Activated CD4-positive, alpha-beta T cell treated with anti-CD3 and anti-CD28 coated beads, Interleukin-2, amount 50 U/mL, for 24 hours (primary cell): ENCODE measurements at regions not wholly inside any gene's neighbourhood (a gene's known extent, or its start where the extent isn't known, plus 50 kb on each side); places are given as distances from the start of the nearest gene placed in this dataset.
"Not testable (repeated sequence)": the region's sequence is repeated elsewhere in the genome, so short reads cannot be mapped to it uniquely, and the experiment has no call there.

Source experiments
- DNase-seq, 2 donors: peaks; one replicate each; pipeline ENCODE4 v3.0.0-alpha.2; 2020; ENCODE audit warnings: low read depth in 1 of 2, low spot score in 1 of 2

DNA sequence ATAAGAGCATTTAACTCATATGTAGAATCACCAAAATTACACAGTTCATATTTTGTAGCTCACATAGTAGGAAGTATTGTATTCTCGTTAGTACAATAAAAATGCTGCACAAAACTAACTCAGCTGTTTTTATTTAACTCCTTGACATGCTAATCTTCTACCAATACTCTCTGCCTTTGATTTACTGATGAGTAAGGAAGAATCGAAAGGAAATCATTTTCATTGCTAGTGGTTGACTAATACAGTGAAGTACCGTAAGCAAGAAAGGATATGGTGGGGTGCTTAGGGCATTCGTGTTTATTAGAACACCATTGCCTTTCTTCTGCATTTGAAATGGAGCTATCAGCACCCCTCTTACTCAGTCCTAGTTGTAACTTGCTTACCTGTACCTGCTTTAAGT is 1239.1 kb upstream of the TENM3 start:
- no peak for DNase-seq

- no peak for DNase-seq
Observed at GRCh38 chr4:181006499-181007260, 1236.5 kb upstream of the TENM3 start.

GRCh38 chr4:181007751-181008150 is 1235.5 kb upstream of the TENM3 start:
- DNase-seq: no peak

DNA sequence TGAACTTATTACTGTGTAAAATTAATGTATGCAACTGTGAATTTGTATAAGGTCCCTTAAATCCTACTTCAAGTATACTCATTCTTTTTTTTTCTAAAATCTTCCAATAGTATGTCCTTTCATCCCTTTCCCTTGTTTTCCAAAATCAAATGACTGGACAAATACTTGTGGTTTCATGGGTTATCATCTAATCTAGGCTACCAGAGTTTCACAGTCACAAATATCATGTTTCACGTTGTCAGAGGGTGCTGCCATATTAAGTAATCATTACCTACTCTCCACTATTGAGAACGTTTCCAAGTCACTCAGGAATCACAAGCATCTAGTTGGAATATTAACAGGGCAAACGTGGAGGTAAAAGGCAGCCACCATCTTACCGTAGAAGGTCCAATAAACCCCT is 1235.0 kb upstream of the TENM3 start:
- DNase-seq: no peak

DNA sequence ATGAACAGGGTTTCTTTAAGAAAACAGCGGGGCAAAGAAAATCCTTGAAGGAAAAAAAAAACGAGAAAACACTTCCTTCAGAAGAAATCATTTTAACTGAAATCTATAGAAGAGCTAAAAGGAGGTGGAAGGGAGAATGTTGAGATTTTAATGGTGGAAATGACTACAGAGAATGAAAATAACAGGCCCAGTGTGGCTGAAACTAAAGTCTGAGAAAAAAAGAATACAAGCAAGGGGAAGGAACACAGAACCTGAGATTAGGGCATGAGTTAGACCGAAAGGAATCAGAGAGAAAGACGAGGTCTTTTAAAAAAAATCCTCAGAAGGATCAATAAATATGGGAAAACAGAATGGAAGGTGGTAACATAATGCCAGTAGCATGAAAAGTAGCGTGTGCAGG is 1230.0 kb upstream of the TENM3 start:
- no peak for DNase-seq

DNA sequence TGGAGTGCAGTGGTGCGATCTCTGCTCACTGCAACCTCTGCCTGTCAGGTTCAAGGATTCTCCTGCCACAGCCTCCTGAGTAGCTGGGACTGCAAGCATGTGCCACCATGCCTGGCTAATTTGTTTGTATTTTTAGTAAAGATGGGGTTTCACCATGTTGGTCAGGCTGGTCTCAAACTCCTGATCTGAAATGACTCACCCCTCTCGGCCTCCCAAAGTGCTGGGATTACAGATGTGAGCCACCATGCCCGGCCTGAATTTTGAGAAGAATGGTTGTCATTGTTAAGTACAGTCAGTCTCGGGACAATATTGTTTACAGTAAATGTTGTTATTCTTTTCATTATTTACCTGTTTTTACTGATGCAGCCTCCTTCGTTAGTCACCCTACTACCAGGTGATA is 1226.2 kb upstream of the TENM3 start:
- DNase-seq: no peak

DNA sequence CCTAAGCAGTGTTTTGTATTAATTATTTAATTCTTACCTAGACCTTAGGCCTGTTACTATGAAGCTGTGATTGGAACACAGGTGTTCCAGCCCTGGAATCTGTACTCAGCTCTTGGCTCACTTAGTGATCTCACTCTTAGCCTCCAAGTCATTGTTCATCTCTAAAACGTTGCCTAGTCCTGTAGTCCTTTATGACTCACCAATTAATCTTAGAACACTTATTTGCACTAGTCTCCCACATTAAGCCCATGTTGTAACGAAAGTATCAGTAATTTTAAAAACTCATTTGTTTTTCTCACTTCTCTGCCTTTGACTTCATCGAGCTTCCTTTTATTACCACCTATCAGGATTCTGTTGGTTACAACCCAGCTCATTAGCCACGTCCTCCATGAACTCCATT is 1224.7 kb upstream of the TENM3 start:
- DNase-seq: no peak

- DNase-seq: no peak
Observed at GRCh38 chr4:181018913-181019312, 1224.3 kb upstream of the TENM3 start.

GRCh38 chr4:181020456-181020855 is 1222.7 kb upstream of the TENM3 start:
- DNase-seq: no peak

GRCh38 chr4:181021213-181021612 is 1222.0 kb upstream of the TENM3 start:
- DNase-seq: no peak

GRCh38 chr4:181030135-181030921 is 1212.9 kb upstream of the TENM3 start:
- not testable (repeated sequence) for DNase-seq

GRCh38 chr4:181030961-181031360 is 1212.2 kb upstream of the TENM3 start:
- DNase-seq: no peak

DNA sequence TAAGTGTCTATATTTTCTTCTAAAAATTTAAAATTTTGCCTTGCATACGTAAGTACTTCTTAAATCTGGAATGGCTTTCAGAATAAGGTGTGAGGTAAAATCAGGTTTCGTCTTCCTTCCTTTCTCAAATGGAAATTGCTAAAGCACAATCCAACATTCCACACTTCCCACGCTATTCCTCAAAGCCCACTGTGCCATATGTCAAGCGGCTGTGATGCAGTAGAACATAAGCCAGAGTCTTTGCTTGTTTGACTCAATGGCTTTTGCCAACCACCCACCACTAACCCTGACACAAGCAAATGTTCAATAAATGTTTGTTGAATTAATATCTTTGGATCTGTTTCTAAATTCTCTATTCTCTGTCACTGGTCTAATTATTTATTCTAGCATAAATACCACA is 1199.7 kb upstream of the TENM3 start:
- DNase-seq: no peak

DNA sequence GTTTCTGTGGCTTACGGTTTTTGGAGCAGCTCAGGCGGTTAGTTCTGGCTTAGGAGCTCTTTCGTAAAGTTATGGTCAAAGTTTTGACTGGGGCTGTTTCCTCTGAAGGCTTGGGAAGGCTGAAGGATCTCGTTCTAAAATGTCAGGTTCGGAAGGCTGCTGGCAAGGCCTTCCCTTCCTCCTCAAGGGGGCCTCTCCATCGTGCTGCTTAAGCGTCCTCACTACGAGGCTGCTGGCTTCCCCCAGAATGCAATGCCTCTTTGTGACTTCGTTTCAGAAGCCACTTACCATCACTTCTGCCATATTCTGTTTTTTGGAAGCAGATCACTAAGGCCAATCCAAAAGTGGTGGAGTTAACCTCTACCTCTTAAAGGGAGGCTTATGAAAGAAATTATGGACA is 1196.4 kb upstream of the TENM3 start:
- DNase-seq: no peak

GRCh38 chr4:181051931-181052330 is 1191.3 kb upstream of the TENM3 start:
- DNase-seq: no peak

DNA sequence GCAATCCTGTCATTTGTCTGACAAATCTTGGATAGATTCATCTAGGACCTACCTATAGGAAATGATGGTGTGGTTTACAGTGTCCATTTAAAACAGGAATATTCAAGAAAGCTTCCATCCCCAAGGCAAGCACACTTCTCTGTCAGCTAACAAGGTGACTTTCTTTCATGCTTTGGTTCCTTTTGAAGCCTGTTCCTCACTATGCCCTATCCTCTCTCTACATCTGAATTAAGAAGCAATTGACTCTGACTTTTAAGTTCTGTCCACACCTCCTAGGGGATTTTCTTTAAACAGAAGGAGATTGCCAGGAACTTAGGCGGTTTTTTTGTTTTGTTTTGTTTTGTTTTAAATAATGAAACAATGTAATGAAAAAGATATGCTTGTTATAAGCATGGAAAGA is 1181.4 kb upstream of the TENM3 start:
- DNase-seq: no peak

- DNase-seq: no peak
Observed at GRCh38 chr4:181063212-181063611, 1180.0 kb upstream of the TENM3 start.

GRCh38 chr4:181077341-181077740 is 1165.9 kb upstream of the TENM3 start:
- no peak for DNase-seq

GRCh38 chr4:181078196-181078595 is 1165.0 kb upstream of the TENM3 start:
- DNase-seq: no peak

- DNase-seq: no peak
Observed at GRCh38 chr4:181083757-181084361, 1159.3 kb upstream of the TENM3 start.

GRCh38 chr4:181085557-181085956 is 1157.6 kb upstream of the TENM3 start:
- DNase-seq: no peak

DNA sequence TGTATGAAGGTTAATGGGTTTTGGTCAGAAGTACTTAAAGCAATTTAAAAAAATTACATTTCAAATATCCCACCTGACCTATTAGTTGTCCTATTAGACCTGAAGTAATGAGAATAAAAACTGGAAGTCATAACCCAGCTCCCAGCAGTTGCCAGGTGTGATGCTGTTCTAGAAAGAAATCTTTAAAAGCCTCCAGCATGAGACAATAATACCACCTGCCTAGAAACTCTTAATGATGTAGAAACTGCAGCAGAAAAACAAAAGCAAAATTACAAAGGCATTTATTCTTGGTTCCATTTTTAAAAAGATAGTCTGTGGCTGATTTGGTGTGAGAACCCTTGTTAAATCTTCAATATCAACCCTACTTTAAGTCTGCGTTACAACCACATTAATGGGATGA is 1137.7 kb upstream of the TENM3 start:
- no peak for DNase-seq
